ENCODE measurements at regions not wholly inside any gene's neighbourhood (a gene's known extent, or its start where the extent isn't known, plus 50 kb on each side); places are given as distances from the start of the nearest gene placed in this dataset.

DNA sequence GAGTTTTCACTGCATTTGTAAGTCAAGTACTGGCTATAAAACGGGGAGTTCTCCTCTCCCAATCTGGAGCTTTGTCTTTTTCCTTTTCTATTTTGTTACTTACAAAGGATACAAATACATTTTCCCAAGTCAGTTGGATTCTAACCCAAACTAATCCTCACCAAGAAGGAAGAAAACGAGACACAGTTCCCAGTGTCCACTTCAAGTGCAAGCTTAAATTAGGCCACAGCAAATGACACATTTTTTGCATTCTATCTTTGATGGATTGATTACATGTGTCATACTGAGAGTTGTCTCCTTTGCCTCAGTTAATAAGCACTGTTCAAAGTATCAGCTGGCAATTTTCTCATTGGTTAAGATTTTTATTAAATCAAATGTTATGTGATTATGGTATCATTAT, 296.7 kb upstream of the ANO5 start:
- TF ChIP-seq, protein P1, sequence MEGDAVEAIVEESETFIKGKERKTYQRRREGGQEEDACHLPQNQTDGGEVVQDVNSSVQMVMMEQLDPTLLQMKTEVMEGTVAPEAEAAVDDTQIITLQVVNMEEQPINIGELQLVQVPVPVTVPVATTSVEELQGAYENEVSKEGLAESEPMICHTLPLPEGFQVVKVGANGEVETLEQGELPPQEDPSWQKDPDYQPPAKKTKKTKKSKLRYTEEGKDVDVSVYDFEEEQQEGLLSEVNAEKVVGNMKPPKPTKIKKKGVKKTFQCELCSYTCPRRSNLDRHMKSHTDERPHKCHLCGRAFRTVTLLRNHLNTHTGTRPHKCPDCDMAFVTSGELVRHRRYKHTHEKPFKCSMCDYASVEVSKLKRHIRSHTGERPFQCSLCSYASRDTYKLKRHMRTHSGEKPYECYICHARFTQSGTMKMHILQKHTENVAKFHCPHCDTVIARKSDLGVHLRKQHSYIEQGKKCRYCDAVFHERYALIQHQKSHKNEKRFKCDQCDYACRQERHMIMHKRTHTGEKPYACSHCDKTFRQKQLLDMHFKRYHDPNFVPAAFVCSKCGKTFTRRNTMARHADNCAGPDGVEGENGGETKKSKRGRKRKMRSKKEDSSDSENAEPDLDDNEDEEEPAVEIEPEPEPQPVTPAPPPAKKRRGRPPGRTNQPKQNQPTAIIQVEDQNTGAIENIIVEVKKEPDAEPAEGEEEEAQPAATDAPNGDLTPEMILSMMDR (IDR thresholded peaks at IDR 0.05; ENCODE audit: low read depth, low read length, poor library complexity, severe bottlenecking), result no peak
- TF ChIP-seq EZH2phosphoT487 (IDR thresholded peaks at IDR 0.05; ENCODE audit: borderline replicate concordance, low read length), result no peak
